DOHH2 (cell line): ENCODE measurements at regions not wholly inside any gene's neighbourhood (a gene's known extent, or its start where the extent isn't known, plus 50 kb on each side); places are given as distances from the start of the nearest gene placed in this dataset.

Experiments
- H3F3A ChIP-seq: fragments of 200-600 bp; sonication (generic), shearing (Covaris generic); 2 replicates; pipeline ENCODE4 v1.6.0; 2016; ENCODE audit warnings: antibody characterized with exemption, mild to moderate bottlenecking; ENCODE audit not compliant: control insufficient read depth, insufficient read depth
- H3K27ac ChIP-seq: fragments of 200-600 bp; sonication (generic); 2 replicates; pipeline ENCODE4 v1.5.1; 2014; ENCODE audit warnings: low read depth, mild to moderate bottlenecking, low read length, moderate library complexity
- H3K27me3 ChIP-seq: fragments of 200-600 bp; sonication (generic); 2 replicates; pipeline ENCODE4 v1.6.1; 2014; ENCODE audit warnings: mild to moderate bottlenecking, low read length, mixed read lengths; ENCODE audit not compliant: control insufficient read depth
- H3K36me3 ChIP-seq: fragments of 200-600 bp; sonication (generic); 2 replicates; pipeline ENCODE4 v1.6.1; 2014; ENCODE audit warnings: mild to moderate bottlenecking, low read length, moderate library complexity, mixed read lengths; ENCODE audit not compliant: control insufficient read depth
- H3K4me1 ChIP-seq: fragments of 200-600 bp; sonication (generic); 2 replicates; pipeline ENCODE4 v1.6.1; 2014; ENCODE audit warnings: mild to moderate bottlenecking, low read length, mixed read lengths; ENCODE audit not compliant: control insufficient read depth
- H3K4me2 ChIP-seq: fragments of 200-600 bp; sonication (generic); 2 replicates; pipeline ENCODE4 v1.6.0; 2014; ENCODE audit warnings: mild to moderate bottlenecking, low read length, moderate library complexity
- H3K4me3 ChIP-seq: fragments of 200-600 bp; sonication (generic); 2 replicates; pipeline ENCODE4 v1.5.1; 2014; ENCODE audit warnings: mild to moderate bottlenecking, low read length, mixed read lengths
- H3K79me2 ChIP-seq: fragments of 200-600 bp; sonication (generic); 2 replicates; pipeline ENCODE4 v1.6.1; 2014; ENCODE audit warnings: mild to moderate bottlenecking, low read length, mixed read lengths; ENCODE audit not compliant: control insufficient read depth
- H3K9me2 ChIP-seq: fragments of 200-600 bp; sonication (generic); replicated peaks from 2 replicates; pipeline ENCODE4 v1.6.1; 2014; ENCODE audit warnings: mild to moderate bottlenecking, low read length, mixed read lengths; ENCODE audit not compliant: control insufficient read depth
- H3K9me3 ChIP-seq: fragments of 200-600 bp; sonication (generic); 2 replicates; pipeline ENCODE4 v1.6.1; 2014; ENCODE audit warnings: antibody characterized with exemption, low read length, mixed read lengths; ENCODE audit not compliant: control insufficient read depth, insufficient read depth
- H4K20me1 ChIP-seq: fragments of 200-600 bp; sonication (generic); 2 replicates; pipeline ENCODE4 v1.6.0; 2014; ENCODE audit warnings: low read depth, mild to moderate bottlenecking, antibody characterized with exemption, low read length, moderate library complexity; ENCODE audit not compliant: control insufficient read depth, insufficient read depth
- CTCF ChIP-seq: fragments of 200-600 bp; sonication (generic); IDR thresholded peaks from one replicate; pipeline ENCODE4 v1.5.1; 2014; ENCODE audit warnings: antibody characterized with exemption, mild to moderate bottlenecking, low read depth, low read length; ENCODE audit not compliant: poor library complexity, severe bottlenecking
- EZH2phosphoT487 ChIP-seq: fragments of 200-600 bp; sonication (generic); IDR thresholded peaks from 2 replicates; pipeline ENCODE4 v1.6.1; 2017; ENCODE audit warnings: borderline replicate concordance, mild to moderate bottlenecking, antibody characterized with exemption, low read length, moderate library complexity, mixed read lengths

GRCh38 chr10:61140765-61141392 lies 196.9 kb upstream of the RHOBTB1 start:
- no peaks in the 10 kb centered on the region for H3K9me3 ChIP-seq
- H3K36me3 ChIP-seq: no peaks in the 10 kb centered on the region
- H3K4me1 ChIP-seq: peaks cover 5% of the 10 kb centered on the region
- H3K27me3 ChIP-seq: no peaks in the 10 kb centered on the region
- TF ChIP-seq CTCF (peak; percentile 75), EZH2phosphoT487 (no peak)
- no peaks in the 10 kb centered on the region for H3F3A ChIP-seq
- H3K4me2 ChIP-seq: no peak overlapping the region
- no peak overlapping the region for H3K27ac ChIP-seq
- no peak overlapping the region for H3K4me3 ChIP-seq
- no peaks in the 10 kb centered on the region for H3K79me2 ChIP-seq
- no peaks in the 10 kb centered on the region for H4K20me1 ChIP-seq
- no peaks in the 10 kb centered on the region for H3K9me2 ChIP-seq

- Histone ChIP-seq H3K27ac (no peak overlapping the region), H4K20me1 (no peaks in the 10 kb centered on the region), H3F3A (no peaks in the 10 kb centered on the region), H3K36me3 (no peaks in the 10 kb centered on the region), H3K9me2 (no peaks in the 10 kb centered on the region), H3K4me1 (peaks cover 15% of the 10 kb centered on the region), H3K27me3 (no peaks in the 10 kb centered on the region), H3K9me3 (no peaks in the 10 kb centered on the region), H3K4me3 (no peak overlapping the region), H3K4me2 (no peak overlapping the region), H3K79me2 (no peaks in the 10 kb centered on the region)
- no peak for TF ChIP-seq CTCF
- TF ChIP-seq EZH2phosphoT487: no peak
Observed at GRCh38 chr10:61139592-61139953, 195.6 kb upstream of the RHOBTB1 start.

- H3K9me2 ChIP-seq: no peaks in the 10 kb centered on the region
- no peaks in the 10 kb centered on the region for H3K27me3 ChIP-seq
- no peak overlapping the region for H3K4me2 ChIP-seq
- H3K4me1 ChIP-seq: peaks cover 15% of the 10 kb centered on the region
- no peaks in the 10 kb centered on the region for H3K79me2 ChIP-seq
- no peaks in the 10 kb centered on the region for H4K20me1 ChIP-seq
- no peaks in the 10 kb centered on the region for H3K36me3 ChIP-seq
- no peak for TF ChIP-seq CTCF
- no peak for TF ChIP-seq EZH2phosphoT487
- H3K4me3 ChIP-seq: no peak overlapping the region
- no peak overlapping the region for H3K27ac ChIP-seq
- no peaks in the 10 kb centered on the region for H3K9me3 ChIP-seq
- H3F3A ChIP-seq: no peaks in the 10 kb centered on the region
Observed at GRCh38 chr10:61138708-61139591, 195.0 kb upstream of the RHOBTB1 start.
